ENCODE measurements at regions not wholly inside any gene's neighbourhood (a gene's known extent, or its start where the extent isn't known, plus 50 kb on each side); places are given as distances from the start of the nearest gene placed in this dataset.

GRCh38 chr2:226410247-226410835 is 389.3 kb downstream of the IRS1 start:
- intact Hi-C loops (cut with DNase I, micrococcal nuclease): no loop called here
- no peaks in the 10 kb centered on the region for H3K4me1 ChIP-seq (ENCODE audit: low read depth)
- no peaks in the 10 kb centered on the region for H3K9me3 ChIP-seq
- no peak for TF ChIP-seq CTCF (IDR thresholded peaks at IDR 0.05)
- ATAC-seq (no peak), DNase-seq (no peak)
- H3K36me3 ChIP-seq (ENCODE audit: low read depth): no peaks in the 10 kb centered on the region
- no peak overlapping the region for H3K4me3 ChIP-seq

GRCh38 chr2:226409134-226409533 is 390.5 kb downstream of the IRS1 start:
- intact Hi-C loops (cut with DNase I, micrococcal nuclease): no loop called here
- Histone ChIP-seq H3K9me3 (no peaks in the 10 kb centered on the region), H3K36me3 (ENCODE audit: low read depth) (no peaks in the 10 kb centered on the region), H3K4me1 (ENCODE audit: low read depth) (no peaks in the 10 kb centered on the region), H3K4me3 (no peak overlapping the region)
- DNase-seq: no peak
- no peak for ATAC-seq
- no peak for TF ChIP-seq CTCF (IDR thresholded peaks at IDR 0.05)

- ATAC-seq (no peak), DNase-seq (no peak)
- no peaks in the 10 kb centered on the region for H3K9me3 ChIP-seq
- no peaks in the 10 kb centered on the region for H3K4me1 ChIP-seq (ENCODE audit: low read depth)
- H3K4me3 ChIP-seq: no peak overlapping the region
- H3K36me3 ChIP-seq (ENCODE audit: low read depth): no peaks in the 10 kb centered on the region
- intact Hi-C loops (cut with DNase I, micrococcal nuclease): no loop called here
- TF ChIP-seq CTCF (IDR thresholded peaks at IDR 0.05): no peak
Measured at GRCh38 chr2:226408141-226408540, 391.5 kb downstream of the IRS1 start.

GRCh38 chr2:226407135-226407534 is 392.5 kb downstream of the IRS1 start:
- no peak for ATAC-seq
- no peak for TF ChIP-seq CTCF (IDR thresholded peaks at IDR 0.05)
- intact Hi-C loops (cut with DNase I, micrococcal nuclease): no loop called here
- Histone ChIP-seq H3K4me3 (no peak overlapping the region), H3K9me3 (no peaks in the 10 kb centered on the region), H3K4me1 (ENCODE audit: low read depth) (no peaks in the 10 kb centered on the region), H3K36me3 (ENCODE audit: low read depth) (no peaks in the 10 kb centered on the region)
- no peak for DNase-seq

- TF ChIP-seq CTCF (IDR thresholded peaks at IDR 0.05): no peak
Measured at GRCh38 chr2:226405465-226405864, 394.2 kb downstream of the IRS1 start.

GRCh38 chr2:226403369-226403768 is 396.3 kb downstream of the IRS1 start:
- H3K9me3 ChIP-seq: no peaks in the 10 kb centered on the region
- no peaks in the 10 kb centered on the region for H3K36me3 ChIP-seq (ENCODE audit: low read depth)
- H3K4me1 ChIP-seq (ENCODE audit: low read depth): no peaks in the 10 kb centered on the region
- intact Hi-C loops (cut with DNase I, micrococcal nuclease): no loop called here
- no peak for TF ChIP-seq CTCF (IDR thresholded peaks at IDR 0.05)
- DNase-seq (no peak), ATAC-seq (no peak)
- no peak overlapping the region for H3K4me3 ChIP-seq

More at GRCh38 chr2:226405465-226405864, 394.2 kb downstream of the IRS1 start:
- Histone ChIP-seq H3K36me3 (ENCODE audit: low read depth) (no peaks in the 10 kb centered on the region), H3K4me3 (no peak overlapping the region), H3K4me1 (ENCODE audit: low read depth) (no peaks in the 10 kb centered on the region), H3K9me3 (no peaks in the 10 kb centered on the region)
- ATAC-seq: no peak
- intact Hi-C loops (cut with DNase I, micrococcal nuclease): no loop called here
- DNase-seq: no peak
